HG03159 (cell line): ENCODE measurements at regions not wholly inside any gene's neighbourhood (a gene's known extent, or its start where the extent isn't known, plus 50 kb on each side); places are given as distances from the start of the nearest gene placed in this dataset.

ENCODE experiments used
- ATAC-seq: cut with Tn5 transposase; IDR thresholded peaks from one replicate; pipeline ENCODE4 v1.9.1; 2021; ENCODE audit warnings: mild to moderate bottlenecking, moderate library complexity; ENCODE audit not compliant: unreplicated experiment

DNA sequence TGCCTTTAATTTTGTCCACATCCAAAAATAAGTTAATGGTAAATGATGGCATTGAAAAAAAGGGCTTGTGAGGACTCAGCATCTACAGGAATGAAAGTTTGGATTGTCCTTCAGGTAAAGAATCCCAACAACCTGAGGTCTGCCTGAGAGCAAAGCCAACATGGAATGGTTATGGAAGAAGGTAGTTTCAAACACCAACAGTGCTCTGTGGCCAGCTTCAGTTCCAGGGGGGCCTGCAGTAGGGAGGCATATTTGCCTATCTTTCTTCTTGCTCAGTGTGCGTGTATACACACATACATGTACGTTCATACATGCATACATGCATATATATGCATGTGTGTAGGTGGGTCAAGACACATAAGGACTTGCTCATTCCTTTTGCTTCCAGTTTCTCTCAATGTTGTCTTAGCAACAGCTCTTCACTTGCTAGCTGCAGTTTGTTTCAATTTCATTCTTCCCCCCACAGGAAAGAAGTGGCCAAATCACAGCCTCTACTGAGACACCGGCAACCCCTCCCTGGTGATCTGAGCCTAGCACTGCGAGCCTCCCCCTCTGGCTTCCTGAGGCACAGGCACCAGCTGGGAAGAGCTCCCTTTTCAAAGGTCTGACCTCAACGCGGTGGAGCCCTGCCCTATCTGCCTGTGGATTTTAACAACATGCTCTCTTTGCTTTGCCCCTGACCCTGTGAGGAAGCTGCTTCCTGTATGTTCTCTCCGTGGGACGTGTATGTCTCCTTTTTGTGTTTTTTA is 146.2 kb downstream of the KLF13 start:
- ATAC-seq: peak; percentile 90

DNA sequence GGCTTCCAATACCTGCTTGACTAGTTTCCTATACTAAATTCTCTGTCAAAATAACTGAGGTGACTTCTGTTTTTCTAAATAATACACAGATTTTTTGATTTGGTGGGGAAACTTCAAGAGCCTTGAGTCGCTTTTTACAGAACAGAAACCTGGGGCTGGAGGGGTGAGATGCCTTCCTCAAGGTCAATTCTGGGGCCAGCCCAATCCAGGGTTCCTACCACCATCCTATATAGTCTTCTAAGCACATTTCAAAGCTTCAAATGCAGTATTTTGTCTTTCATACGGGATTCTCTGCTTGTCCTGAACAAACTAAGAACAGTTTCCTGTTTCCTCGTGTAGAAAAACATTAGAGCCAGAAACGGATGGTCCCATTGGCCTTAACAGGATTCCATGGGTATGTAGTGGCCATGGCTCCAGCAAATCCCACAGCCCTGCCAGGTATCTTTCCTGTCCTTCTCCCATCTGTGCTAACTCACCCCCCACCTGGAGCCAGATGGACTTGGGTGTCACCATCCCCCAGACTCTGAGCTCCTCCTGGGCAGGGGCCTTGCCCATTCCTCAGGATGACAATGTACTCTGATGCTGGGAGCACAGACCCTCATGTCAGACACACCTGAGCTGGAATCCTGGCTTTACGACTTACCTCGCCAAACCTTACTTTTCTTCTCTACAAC is 146.9 kb downstream of the KLF13 start:
- peak; percentile 25 for ATAC-seq

DNA sequence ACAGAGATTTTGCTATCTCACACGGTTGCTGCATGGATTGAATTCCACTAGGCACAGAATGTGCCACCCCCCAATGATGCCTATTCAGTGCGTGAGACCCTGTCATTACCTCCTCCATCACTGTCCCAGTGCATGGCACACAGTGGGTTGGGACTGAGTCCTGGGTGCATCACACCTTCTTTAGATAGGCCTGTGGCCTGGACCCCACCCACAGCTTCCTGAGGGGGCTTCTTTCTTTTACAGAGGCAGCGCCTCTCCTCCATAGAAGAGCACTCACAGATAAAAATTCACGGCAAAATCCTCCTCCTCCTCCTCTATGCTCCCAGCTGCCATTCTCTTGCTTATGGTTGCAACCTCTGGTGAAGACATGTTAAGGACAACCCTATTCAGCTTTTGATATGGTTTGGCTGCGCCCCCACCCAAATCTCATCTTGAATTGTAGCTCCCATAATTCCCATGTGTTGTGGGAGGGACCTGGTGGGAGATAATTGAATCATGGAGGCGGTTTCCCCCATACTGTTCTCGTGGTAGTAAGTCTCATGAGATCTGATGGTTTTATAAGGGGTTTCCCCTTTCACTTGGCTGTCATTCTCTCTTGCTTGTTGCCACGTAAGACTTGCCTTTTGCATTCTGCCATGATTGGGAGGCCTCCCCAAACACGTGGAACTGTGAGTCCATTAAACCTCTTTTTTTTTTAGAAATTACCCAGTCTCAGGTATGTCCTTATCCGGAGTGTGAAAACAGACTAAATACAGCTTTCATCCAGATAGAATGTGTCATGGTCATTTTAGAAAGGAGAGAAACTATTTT is 147.6 kb downstream of the KLF13 start:
- no peak for ATAC-seq

DNA sequence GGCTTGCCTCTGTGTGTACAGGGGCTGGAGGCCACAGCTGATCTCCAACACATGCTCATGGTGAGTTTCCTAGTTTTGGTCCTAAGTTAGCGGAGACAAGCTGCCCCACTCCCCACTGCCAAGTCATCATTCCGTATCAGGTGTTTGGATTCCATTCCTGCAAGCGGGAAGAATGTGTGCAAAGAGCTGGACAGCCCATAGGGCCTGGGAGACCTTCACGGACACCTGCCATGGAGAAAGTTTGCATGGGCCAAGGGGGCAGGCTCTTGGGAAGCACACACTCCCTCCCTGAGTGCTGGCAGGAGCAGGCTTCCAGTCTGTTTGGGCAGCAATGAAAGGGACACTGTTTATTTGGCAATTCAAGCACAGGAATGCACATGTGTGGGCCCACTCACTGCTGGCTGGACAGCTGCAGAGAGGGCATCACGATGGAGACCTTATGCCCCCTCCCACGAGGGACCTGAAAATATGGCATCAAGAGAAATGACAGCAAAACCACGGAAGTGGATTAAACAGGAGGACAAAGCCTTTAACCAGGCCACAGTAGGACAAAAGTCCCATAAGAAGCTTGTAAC is 149.7 kb downstream of the KLF13 start:
- ATAC-seq: no peak

DNA sequence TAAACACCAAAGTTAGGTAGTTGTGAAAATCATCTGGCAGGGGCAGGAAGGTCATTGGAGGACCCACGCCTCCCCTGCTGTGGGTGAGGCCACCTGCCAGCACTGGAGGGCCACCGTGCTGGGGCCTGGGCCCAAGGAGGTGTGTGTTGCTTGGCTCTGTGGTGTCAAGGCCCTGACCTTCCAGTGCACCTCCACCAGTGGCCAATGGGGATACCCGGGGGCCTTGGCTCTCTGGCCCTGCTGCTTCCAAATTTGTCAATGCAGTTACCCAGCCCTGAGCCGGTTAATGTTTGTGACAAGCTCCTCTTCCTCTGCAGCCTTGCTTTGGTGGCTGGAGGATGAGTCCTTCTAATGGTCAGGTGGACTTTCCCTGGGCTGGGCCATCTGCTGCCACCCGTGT is 150.2 kb downstream of the KLF13 start:
- ATAC-seq: no peak

DNA sequence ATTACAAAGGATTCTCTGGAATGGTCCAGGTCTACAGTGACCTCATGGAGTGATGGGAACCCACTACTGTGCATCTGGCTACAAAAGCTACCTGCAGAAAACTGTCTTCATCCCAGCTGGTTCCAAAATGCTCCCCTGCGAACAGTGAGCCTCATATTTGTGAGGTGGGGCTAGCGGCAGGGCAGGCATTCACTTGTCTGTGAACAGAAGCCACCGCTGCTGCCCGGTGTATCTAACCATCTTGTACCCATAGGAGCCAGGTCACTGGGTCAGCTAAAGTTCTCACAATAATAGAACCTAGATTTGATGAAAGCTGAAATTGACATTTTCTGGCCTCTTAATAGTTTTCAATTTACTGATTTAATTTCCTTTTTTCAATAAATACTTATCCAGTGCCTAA is 150.7 kb downstream of the KLF13 start:
- no peak for ATAC-seq

DNA sequence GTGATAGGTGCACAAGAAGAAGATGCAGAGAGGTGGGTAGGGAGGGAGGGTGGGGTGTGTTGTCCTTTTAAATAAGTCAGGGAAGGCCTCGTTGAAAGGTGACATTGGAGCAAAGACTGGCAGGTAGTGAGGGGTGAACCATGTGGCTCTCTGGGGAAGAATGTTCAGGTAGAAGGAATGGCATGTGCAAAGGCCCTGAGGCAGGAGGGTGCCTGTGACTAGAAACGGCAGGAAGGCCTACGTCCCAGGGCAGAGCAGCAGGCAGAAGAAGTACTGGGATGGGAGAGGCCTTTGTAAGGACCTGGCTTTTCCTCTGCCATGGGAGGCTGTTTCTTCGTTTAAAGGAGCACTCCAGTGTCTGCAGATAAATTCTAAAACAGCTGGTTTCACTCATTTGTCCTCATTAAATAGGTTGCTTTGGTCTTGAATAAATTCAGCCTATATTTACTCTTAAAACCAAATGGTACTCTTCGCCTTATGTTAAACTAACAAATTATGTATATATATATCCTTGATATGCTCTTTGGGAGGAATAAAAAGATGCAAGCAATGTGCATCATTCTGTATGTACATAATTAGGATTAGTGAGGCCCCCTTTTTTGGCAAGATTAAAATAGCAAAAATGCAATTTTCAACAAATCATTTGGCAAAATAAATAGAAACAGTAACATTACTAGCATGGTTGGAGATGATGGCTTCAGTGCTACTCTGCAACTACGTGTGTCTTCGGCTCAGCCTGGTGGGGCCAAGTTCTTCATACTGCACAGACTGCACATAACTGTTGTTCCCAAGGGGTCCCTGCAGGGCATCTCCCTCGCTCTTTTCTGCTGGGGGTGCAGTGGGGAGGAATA is 151.4 kb downstream of the KLF13 start:
- no peak for ATAC-seq

DNA sequence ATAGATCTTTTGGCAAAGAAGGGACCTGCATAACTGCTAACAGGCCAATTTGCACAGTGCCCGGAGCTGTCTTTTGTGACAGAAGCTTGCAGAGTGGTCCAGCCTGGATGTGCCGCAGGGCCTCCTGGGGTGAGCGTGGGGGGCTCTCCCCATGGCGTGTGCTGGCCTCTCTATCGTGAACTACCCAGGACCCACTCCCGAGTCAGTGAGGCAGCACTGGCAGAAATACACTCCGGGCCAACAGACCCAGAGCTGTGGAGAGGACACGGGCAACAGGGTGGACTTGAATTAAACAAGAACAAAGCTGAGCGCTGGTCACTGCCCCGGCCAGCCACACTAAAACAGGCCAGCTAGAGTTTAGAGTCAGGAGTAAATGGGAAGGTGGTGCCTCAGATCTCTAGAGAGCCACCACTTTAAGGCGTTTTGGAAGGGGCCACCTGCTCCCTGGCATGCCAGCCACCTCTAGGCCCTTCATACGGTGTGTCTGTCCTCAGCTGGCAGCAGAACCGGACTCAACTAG is 152.1 kb downstream of the KLF13 start:
- ATAC-seq: no peak

DNA sequence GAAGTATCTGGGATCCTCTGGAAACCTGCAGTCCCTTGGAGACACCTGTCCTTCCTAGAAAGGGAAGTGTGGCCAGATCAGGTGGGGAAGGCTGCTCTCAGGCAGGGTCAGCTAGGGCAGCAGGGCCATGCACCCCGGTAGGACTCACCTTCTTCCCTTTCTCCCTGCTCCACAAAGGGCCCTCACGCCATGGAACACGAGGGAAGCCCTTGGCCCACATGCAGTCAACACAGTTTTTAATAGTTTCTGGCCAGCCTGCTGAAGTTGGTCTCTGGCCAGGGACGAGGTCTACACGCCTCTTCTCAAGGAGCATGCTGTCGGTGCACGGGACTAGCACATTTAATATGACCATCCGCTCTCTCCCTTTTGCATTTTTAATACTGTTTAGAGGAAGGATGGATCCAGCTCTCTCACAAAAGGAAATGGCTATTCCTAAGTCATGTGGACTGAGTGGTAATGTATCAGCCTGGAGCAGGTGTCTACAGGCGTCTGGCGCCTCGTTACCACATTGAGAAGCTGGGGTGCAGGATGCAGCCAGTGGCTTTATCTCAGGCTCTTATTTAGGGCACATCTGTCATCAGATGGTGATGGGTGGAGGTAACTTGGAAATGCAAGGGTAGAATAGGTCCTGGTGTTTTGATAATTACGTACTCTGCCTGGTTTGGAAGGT is 153.9 kb downstream of the KLF13 start:
- ATAC-seq: no peak

DNA sequence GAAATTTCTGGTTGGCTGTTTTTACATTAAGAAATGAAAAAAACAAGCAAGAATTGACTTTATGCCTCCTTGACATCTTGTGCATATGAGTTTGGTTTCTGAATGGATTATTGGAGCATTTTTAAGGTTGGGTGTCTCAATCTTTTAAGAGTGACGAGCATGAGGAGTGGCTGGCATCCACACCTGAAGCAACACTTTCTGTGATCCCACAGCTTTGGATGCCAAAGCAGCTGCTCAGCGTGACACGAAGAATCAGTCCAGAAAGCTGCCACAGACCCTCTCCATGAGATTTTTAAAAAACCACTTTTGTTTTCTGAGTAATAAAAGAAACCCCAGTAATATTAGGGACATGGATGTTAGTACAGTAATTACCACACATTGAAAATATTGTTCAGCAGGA is 154.5 kb downstream of the KLF13 start:
- no peak for ATAC-seq

DNA sequence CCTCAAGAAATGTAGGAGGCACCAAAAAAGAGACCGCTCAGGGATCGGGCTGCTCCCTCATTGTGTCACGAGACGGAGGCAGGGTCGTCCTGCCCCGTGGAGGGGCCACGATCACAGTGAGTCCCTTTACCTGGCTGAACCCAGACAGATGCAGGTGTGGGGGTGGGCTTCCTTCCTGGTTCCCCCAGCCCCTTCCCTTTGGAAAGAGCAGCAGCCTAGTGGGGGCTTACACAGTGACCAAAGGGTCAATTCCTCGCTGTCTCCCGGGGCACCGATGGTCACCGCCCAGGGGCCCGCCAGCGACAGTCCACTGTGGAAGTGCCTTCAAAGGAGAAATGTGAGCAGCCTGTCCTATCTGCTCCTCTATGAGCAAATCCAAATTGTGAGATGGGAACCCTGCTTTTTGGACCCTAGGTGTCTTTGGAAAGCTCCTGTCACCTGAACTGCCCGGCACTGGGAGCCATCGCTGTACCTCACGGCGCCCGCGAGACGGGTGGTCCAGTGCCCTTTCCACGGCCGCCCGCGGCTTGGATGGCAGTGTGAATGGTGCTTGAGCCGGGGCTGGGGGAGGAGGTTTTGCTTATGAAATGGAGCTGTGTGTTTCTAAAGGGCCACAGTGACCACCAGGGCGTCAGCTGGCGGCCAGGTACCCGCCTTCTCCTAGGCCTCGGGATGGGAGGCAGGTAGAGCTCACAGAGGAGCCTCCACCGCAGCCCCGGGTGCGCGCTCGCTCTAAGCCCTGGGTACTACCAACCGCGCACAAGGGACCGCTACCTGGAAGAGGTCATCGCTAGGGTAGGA is 155.7 kb downstream of the KLF13 start:
- no peak for ATAC-seq

DNA sequence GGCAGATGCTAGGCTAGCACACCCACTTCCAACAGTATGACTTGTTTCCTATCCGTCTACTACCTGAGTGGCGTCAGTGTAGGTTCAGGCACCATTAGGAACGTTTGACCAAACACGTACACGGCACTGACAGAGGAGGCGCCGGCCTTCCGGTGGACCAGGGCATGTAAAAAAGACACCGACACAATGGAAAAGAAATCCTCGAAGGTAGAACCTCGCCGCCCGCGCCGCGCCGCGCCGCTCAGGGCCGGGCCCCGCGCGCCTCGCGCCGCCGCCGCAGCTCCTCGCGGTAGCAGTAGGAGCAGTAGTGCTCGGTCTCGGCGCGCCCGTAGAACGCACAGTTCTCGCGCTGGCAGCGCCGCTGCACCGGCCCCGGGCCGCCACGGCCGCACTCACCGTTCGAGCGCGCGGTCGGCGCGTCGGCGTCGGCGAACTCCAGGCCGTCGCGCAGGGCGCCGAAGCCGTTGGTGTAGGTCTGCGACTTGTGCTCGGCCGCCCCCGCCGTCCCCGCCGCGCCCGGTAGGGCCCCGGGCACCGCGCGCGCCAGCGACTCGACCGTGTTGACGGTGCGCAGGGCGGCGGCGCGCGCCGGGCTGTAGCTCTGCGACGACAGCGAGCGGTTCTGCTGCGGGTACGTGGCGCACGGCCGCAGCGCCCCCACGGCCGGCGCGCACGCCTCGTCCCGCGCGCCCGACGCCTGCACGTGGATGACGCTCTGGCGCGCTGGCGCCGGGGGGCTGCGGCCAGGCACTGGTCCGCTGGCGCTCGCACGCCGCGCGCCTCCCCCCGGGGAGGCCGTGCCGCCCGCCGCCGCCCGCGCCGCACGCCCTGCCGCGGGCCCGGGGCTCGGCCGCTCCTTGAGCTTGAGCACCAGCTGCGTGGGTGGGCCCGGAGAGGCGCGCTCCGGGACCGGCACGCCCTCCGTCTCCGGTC is 156.7 kb downstream of the KLF13 start:
- no peak for ATAC-seq

DNA sequence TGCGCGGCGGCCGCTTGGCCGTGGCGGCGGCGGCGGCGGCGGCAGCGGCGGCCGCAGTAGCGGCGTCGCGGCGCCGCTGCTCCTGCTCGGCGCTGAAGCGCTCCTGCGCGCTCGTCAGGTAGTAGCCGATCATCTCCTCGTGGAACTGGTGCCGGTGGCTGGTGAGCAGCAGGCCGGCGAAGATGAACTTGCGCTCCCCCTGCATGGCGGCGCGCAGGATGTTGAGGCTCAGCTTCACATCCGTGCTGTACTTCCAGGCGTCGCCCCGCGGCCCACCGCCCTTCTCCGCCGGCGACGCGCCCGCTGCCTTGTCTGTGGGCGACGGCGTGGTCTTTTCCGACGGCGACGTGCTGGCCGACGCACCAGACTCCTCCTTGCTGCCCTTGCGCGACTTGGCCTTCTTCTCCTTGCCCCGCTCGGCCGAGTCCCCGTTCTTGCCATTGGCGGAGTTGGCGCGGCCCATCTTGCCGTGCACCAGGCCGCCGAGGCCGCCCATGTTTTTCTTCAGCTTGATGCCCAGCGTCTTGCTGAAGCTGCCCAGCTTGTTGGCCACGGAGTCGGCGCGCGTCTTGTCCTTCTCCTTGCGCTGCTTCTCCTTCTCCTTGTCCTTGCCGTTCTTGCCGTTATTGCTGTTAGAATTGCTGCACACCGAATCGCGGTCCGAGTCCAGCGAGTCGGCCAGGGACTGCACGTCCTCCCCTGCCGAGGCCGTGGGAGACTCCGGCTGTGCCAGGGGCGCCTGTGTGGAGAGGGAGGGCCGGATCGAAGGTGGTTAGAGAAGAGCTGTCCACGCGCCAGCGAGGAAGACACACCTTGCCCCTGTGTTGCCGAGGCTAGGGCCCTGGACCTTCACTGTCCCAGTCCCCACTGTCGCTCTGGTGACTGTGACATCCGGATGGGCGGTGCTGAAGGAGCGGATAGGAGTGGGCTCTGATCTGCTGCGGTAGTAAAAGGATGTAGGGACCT is 157.6 kb downstream of the KLF13 start:
- no peak for ATAC-seq

DNA sequence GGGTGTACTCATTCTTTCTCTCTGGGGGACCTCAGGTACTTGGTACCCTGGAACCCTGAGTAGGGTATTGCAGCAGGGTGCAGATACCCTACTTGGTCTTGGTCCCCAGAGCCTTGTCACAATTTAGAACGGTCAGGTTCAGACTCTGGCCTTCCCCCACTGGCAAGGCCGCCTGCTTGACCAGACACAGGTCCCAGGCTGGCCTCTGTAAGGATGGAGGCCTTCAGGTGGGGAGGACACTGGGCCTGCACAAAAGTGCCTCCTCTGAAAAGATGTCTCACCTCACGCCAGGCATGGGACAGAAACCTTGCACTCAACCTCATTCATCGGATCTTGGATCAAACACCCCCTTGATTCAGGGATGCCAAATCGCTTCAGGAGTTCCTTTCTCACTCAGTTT is 158.4 kb downstream of the KLF13 start:
- no peak for ATAC-seq

DNA sequence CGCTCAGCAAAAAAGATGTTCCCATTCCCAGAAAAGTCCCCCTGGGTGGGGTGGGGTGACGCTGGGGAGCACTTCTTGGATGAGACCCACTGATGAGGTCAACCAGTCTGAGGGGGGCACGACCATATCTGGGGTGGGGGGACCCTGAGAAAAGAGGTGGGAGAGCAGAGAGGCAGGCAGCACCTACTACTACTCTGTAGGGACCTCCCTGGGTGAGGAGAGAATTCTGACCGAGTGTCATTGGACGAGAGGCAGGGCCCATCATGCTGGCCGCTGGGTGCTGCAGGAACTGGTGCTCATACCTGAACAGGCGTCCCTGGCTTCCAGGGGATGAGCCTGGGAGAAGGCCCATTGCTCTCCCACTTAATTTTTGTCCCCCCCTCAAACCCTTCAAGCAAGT is 158.8 kb downstream of the KLF13 start:
- ATAC-seq: no peak

DNA sequence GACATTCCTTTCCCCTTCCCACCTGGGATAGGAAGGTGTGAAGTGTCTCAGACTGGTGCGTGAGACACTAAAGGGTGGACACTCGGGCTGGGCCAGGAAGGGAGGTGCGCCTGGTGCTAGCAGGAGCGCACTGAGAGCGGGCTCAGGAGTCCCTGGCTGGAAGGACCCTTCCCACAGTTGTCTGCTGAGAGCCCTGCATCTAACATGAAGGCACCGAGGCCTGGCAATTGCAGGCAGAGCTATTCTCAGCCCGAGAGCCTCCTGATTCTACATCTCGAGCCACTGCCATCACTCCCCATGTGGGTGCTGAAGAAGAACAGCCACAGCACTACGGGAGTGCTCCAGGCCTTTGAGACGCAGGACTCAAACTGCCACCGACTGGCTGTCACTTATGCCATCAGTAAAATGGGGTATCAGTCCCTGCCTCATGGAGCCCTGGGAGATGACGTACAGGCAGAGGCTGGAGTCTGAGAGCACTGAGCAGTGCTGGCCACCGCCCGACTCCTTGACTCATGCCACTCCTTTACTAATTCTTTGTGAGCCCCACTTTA is 159.4 kb downstream of the KLF13 start:
- ATAC-seq: no peak
